PFSK-1 (cell line): ENCODE measurements at regions not wholly inside any gene's neighbourhood (a gene's known extent, or its start where the extent isn't known, plus 50 kb on each side); places are given as distances from the start of the nearest gene placed in this dataset.

Experiments used
- FOXP2 ChIP-seq: optimal IDR thresholded peaks from 2 replicates; pipeline ENCODE3; 2011; ENCODE audit warnings: borderline replicate concordance, control low read depth, inconsistent platforms; ENCODE audit not compliant: insufficient read depth; ENCODE audit errors: extremely low read length, extremely low read depth
- POLR2AphosphoS5 ChIP-seq: IDR thresholded peaks from 2 replicates; pipeline ENCODE4 v1.6.1; 2012; ENCODE audit warnings: low read depth, mild to moderate bottlenecking, control low read depth, low read length, moderate library complexity
- SIN3A ChIP-seq: IDR thresholded peaks from 2 replicates; pipeline ENCODE4 v1.6.1; 2012; ENCODE audit warnings: mild to moderate bottlenecking, low read length, moderate library complexity, borderline replicate concordance; ENCODE audit not compliant: insufficient read depth
- TAF1 ChIP-seq: IDR thresholded peaks from 2 replicates; pipeline ENCODE4 v1.6.1; 2012; ENCODE audit warnings: low read length, control low read depth, borderline replicate concordance; ENCODE audit not compliant: insufficient read depth
- TF ChIP-seq, protein P1 (sequence below), 2 experiments: IDR thresholded peaks; 2 replicates each; pipeline versions ENCODE4 v1.6.1 to v1.8.0; 2011 to 2012; ENCODE audit warnings: low read depth in 2 of 2, low read length in 2 of 2, control low read depth in 1 of 2, inconsistent platforms in 1 of 2, mild to moderate bottlenecking in 1 of 2, moderate library complexity in 1 of 2; ENCODE audit not compliant: insufficient read depth in 1 of 2

DNA sequence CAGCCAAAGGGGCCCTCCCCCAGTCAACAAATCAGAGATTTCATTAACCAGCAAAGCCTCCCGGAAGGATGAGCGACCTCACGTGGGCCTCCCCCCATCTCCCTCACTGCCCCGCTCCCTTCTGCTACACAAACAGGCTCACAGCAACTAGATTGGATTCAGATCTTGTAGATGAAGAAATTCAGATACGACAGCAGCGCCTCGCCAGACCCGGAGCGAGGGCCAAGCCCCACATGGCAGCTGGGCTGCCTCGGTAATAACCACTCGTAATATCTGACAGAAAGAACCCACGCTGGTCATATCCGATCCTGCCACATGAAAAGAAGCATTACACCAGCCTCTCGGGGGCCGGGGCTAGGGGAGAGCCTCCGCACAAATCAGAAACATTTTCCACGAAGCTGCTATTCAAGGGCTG is 581.3 kb downstream of the BCOR start:
- TF ChIP-seq TAF1, result no peak
- TF ChIP-seq, protein P1, sequence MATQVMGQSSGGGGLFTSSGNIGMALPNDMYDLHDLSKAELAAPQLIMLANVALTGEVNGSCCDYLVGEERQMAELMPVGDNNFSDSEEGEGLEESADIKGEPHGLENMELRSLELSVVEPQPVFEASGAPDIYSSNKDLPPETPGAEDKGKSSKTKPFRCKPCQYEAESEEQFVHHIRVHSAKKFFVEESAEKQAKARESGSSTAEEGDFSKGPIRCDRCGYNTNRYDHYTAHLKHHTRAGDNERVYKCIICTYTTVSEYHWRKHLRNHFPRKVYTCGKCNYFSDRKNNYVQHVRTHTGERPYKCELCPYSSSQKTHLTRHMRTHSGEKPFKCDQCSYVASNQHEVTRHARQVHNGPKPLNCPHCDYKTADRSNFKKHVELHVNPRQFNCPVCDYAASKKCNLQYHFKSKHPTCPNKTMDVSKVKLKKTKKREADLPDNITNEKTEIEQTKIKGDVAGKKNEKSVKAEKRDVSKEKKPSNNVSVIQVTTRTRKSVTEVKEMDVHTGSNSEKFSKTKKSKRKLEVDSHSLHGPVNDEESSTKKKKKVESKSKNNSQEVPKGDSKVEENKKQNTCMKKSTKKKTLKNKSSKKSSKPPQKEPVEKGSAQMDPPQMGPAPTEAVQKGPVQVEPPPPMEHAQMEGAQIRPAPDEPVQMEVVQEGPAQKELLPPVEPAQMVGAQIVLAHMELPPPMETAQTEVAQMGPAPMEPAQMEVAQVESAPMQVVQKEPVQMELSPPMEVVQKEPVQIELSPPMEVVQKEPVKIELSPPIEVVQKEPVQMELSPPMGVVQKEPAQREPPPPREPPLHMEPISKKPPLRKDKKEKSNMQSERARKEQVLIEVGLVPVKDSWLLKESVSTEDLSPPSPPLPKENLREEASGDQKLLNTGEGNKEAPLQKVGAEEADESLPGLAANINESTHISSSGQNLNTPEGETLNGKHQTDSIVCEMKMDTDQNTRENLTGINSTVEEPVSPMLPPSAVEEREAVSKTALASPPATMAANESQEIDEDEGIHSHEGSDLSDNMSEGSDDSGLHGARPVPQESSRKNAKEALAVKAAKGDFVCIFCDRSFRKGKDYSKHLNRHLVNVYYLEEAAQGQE (IDR thresholded peaks at IDR 0.05; ENCODE audit: insufficient read depth in 1 of 2, low read depth in 2 of 2, low read length in 2 of 2), result no peak
- no peak for TF ChIP-seq SIN3A
- TF ChIP-seq POLR2AphosphoS5, result no peak

DNA sequence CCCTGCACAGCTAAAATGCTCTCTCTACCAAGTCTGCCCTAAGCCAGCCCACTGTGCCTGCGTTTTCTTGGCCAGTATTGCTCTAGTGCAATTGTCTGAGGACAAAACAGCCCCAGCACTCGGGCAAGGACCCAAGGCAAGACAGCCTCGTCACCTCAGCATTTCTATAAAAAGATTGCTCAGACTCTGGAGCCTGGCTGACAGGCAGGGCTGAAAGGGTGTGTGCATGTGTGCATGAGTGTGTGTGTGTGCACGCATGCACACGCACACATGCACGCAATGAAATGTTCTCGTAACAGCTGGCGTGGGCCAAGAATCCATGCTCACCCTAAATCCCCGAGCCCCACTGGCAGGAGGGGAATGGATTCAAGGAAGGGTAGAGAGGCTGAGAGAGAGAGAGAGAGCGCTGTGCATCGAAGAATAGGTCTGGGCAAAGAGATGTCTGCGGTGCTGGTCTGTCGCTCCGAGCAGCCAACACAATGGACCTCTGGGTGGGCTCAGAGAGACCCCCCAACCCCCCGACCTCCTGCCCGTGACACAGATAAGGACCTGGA is 579.2 kb downstream of the BCOR start:
- TF ChIP-seq, protein P1 (IDR thresholded peaks at IDR 0.05; ENCODE audit: insufficient read depth in 1 of 2, low read depth in 2 of 2, low read length in 2 of 2), result no peak
- no peak for TF ChIP-seq SIN3A
- TF ChIP-seq FOXP2, result no peak

DNA sequence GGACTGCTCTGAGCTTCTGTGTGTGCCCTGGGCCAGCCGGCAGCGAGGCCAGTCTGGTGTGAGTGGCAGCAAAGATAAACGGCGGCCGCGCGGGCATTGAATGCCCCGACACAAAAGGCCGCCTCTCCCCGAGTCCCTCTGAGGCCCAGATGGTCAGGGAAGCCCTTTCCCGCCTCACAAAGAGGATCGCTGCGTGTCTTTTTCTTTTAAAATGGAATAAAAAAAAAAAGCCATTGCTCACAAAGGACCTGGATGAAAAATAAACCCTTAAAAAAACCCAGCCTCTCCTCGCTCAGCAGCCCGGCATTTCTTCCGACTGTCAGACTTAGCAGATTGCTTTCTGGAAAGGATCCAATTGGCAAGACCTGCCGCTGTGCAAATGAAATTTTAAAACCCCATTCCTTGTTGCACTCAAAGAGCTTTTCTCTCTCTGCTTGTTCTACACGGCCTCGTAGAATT is 578.7 kb downstream of the BCOR start:
- TF ChIP-seq TAF1, result no peak
- TF ChIP-seq SIN3A, result no peak
- TF ChIP-seq, protein P1 (IDR thresholded peaks at IDR 0.05; ENCODE audit: insufficient read depth in 1 of 2, low read depth in 2 of 2, low read length in 2 of 2), result no peak
- TF ChIP-seq POLR2AphosphoS5, result no peak
- no peak for TF ChIP-seq FOXP2

DNA sequence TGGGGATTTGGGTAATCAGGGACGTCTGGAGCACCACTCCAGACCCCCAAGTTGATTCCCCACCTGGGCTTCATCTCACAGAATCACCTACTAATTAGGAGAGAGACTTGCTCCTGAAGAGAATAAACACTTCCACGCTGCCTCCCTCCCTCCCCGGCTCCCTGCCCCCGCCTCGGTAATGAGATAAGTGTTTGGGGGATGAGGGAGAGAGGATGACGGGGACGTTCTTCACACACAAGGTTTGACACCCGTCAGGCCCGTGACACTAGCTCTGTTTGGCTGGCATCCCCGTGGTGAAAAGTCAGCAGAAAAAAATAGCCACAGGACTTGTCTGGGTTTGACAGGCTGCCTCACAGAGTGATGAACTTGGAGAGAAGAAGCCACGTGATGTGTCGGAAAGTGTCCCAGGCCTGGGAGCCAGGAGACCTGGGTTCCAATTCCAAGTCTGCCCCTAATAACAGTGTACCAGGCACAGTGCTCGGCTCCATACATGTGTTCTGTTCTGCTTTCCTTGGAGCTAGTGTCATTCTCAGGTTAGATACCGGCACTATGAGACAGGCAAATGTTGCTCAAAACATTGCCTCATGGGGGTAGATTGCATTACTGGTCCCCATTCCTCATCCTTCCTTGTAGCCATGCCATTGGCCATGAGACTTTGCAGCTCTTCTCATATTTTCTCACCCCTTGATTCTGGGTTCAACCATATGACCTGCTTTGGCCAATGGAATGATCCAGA is 578.0 kb downstream of the BCOR start:
- TF ChIP-seq FOXP2 (no peak), SIN3A (no peak), POLR2AphosphoS5 (no peak)

DNA sequence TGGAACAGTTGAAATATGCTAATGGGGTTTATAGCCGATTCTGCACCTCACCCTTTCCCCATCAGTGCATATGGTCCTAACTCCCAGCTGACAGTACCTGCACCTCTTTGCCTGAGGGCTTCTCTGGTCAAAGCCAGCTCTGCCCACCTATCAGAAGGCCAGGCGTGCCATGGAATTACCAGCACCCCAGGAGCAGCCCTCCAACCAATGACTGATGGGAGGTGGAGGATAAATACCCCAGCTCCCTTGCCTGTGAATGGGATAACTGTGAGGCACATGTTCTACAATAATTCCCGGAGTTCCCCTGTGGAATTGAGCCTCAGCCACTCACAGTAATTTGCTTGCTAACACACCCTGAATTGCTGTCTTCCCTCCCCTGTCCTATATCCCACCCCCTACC is 572.0 kb downstream of the BCOR start:
- TF ChIP-seq TAF1, result no peak
- no peak for TF ChIP-seq SIN3A
- TF ChIP-seq POLR2AphosphoS5, result no peak
- TF ChIP-seq, protein P1 (IDR thresholded peaks at IDR 0.05; ENCODE audit: insufficient read depth in 1 of 2, low read depth in 2 of 2, low read length in 2 of 2), result no peak
- TF ChIP-seq FOXP2, result no peak

DNA sequence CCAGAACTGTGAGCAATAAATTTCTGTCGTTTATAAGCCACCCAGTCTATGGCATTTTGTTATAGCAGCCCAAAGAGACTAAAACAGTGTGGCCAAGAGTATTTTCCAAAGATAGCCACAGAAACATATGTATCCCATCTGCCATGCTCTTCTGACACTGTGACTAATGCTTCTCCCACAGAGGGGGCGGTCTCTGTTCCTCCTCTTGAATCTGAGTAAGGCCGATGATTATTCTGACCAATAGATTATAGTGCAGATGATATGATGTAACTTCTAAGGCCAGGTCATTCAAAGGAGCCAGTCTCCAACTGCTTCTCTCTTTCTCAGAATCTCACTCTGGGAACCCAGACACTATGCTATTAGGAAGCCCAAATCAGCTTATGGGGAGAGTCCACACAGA is 570.7 kb downstream of the BCOR start:
- TF ChIP-seq POLR2AphosphoS5 (no peak), TAF1 (no peak), FOXP2 (no peak), SIN3A (no peak)
- TF ChIP-seq, protein P1 (IDR thresholded peaks at IDR 0.05; ENCODE audit: insufficient read depth in 1 of 2, low read depth in 2 of 2, low read length in 2 of 2), result no peak
